NCI-H748 (cell line): ENCODE measurements at regions not wholly inside any gene's neighbourhood (a gene's known extent, or its start where the extent isn't known, plus 50 kb on each side); places are given as distances from the start of the nearest gene placed in this dataset.

Experiments
- DNase-seq: peaks from one replicate; lab custom pipeline; 2025; ENCODE audit not compliant: unreplicated experiment; lab: John Stamatoyannopoulos, UW

- DNase-seq = peak; percentile 95
These were observed 311.0 kb downstream of the AGTPBP1 start for GRCh38 chr9:85430659-85431338.

- peak; percentile 83 for DNase-seq
These were observed 313.5 kb downstream of the AGTPBP1 start for GRCh38 chr9:85428230-85428629.

- DNase-seq = no peak
These were observed 314.0 kb downstream of the AGTPBP1 start for GRCh38 chr9:85427772-85428171.

- peak; percentile 85 for DNase-seq
These were observed 316.6 kb downstream of the AGTPBP1 start for GRCh38 chr9:85425153-85425611.

- no peak for DNase-seq
These were observed 318.3 kb downstream of the AGTPBP1 start for GRCh38 chr9:85423422-85423821.

GRCh38 chr9:85421641-85422040 is 320.1 kb downstream of the AGTPBP1 start:
- no peak for DNase-seq

- peak; percentile 20 for DNase-seq
These were observed 321.0 kb downstream of the AGTPBP1 start for GRCh38 chr9:85420750-85421149.

GRCh38 chr9:85417674-85418073 is 324.1 kb downstream of the AGTPBP1 start:
- no peak for DNase-seq

- DNase-seq = no peak
These were observed 325.0 kb downstream of the AGTPBP1 start for GRCh38 chr9:85416715-85417114.

- no peak for DNase-seq
These were observed 327.4 kb downstream of the AGTPBP1 start for GRCh38 chr9:85414390-85414789.

GRCh38 chr9:85408494-85408893 is 333.3 kb downstream of the AGTPBP1 start:
- DNase-seq = peak; percentile 95

- DNase-seq = no peak
These were observed 336.2 kb downstream of the AGTPBP1 start for GRCh38 chr9:85405566-85405950.

- DNase-seq = no peak
These were observed 336.7 kb downstream of the AGTPBP1 start for GRCh38 chr9:85404911-85405565.

- DNase-seq = no peak
These were observed 339.2 kb downstream of the AGTPBP1 start for GRCh38 chr9:85402551-85402950.

- no peak for DNase-seq
These were observed 339.8 kb downstream of the AGTPBP1 start for GRCh38 chr9:85401998-85402397.

- no peak for DNase-seq
These were observed 344.7 kb downstream of the AGTPBP1 start for GRCh38 chr9:85397005-85397404.

- no peak for DNase-seq
These were observed 349.5 kb downstream of the AGTPBP1 start for GRCh38 chr9:85392260-85392659.

GRCh38 chr9:85377731-85378289 is 363.9 kb downstream of the AGTPBP1 start:
- DNase-seq = no peak

GRCh38 chr9:85368781-85369180 is 373.0 kb downstream of the AGTPBP1 start:
- DNase-seq = no peak

GRCh38 chr9:85359161-85359560 is 382.6 kb downstream of the AGTPBP1 start:
- no peak for DNase-seq

- no peak for DNase-seq
These were observed 392.7 kb downstream of the AGTPBP1 start for GRCh38 chr9:85349046-85349445.

- DNase-seq = no peak
These were observed 394.2 kb downstream of the AGTPBP1 start for GRCh38 chr9:85347541-85347940.
